Neural cell (in vitro differentiated cells): ENCODE measurements at regions not wholly inside any gene's neighbourhood (a gene's known extent, or its start where the extent isn't known, plus 50 kb on each side); places are given as distances from the start of the nearest gene placed in this dataset.

Experiments
- H2AFZ ChIP-seq: fragments of 200-600, 300-800 bp; sonication (generic), shearing (Covaris generic); 2 replicates; pipeline ENCODE4 v1.6.0; 2014; ENCODE audit warnings: low read depth, mild to moderate bottlenecking, antibody characterized with exemption, low read length, moderate library complexity
- H3F3A ChIP-seq: fragments of 200-600 bp; shearing (Covaris generic); 2 replicates; pipeline ENCODE4 v1.6.1; 2016; ENCODE audit warnings: mild to moderate bottlenecking, moderate library complexity, mixed read lengths, antibody characterized with exemption, low read length; ENCODE audit not compliant: insufficient read depth, poor library complexity, severe bottlenecking
- H3K27ac ChIP-seq: fragments of 200-600, 300-800 bp; sonication (generic), shearing (Covaris generic); 2 replicates; pipeline ENCODE4 v1.5.1; 2014; ENCODE audit warnings: mild to moderate bottlenecking, low read length, moderate library complexity
- H3K27me3 ChIP-seq: fragments of 300-800, 200-600 bp; sonication (generic), shearing (Covaris generic); 2 replicates; pipeline ENCODE4 v1.6.0; 2014; ENCODE audit warnings: mild to moderate bottlenecking, low read depth, low read length, moderate library complexity; ENCODE audit not compliant: insufficient read depth
- H3K36me3 ChIP-seq: fragments of 300-800, 200-600 bp; sonication (generic), shearing (Covaris generic); 2 replicates; pipeline ENCODE4 v1.5.1; 2014; ENCODE audit warnings: mild to moderate bottlenecking, antibody characterized with exemption, low read length, moderate library complexity; ENCODE audit not compliant: insufficient read depth
- H3K4me2 ChIP-seq: fragments of 300-800, 200-600 bp; sonication (generic), shearing (Covaris generic); 2 replicates; pipeline ENCODE4 v1.6.0; 2014; ENCODE audit warnings: mild to moderate bottlenecking, low read length
- H3K4me3 ChIP-seq: fragments of 300-800, 200-600 bp; sonication (generic), shearing (Covaris generic); 2 replicates; pipeline ENCODE4 v1.5.1; 2014; ENCODE audit warnings: mild to moderate bottlenecking, low read length, moderate library complexity
- H3K79me2 ChIP-seq: fragments of 200-600 bp; shearing (Covaris generic); replicated peaks from 2 replicates; pipeline ENCODE4 v1.6.0; 2014; ENCODE audit warnings: mild to moderate bottlenecking, low read length, moderate library complexity; ENCODE audit not compliant: insufficient read depth
- H3K9ac ChIP-seq: fragments of 300-800, 200-600 bp; sonication (generic), shearing (Covaris generic); 2 replicates; pipeline ENCODE4 v1.6.1; 2016; ENCODE audit warnings: mild to moderate bottlenecking, low read length, mixed read lengths
- H3K9me2 ChIP-seq: fragments of 200-600 bp; shearing (Covaris generic); 2 replicates; pipeline ENCODE4 v1.6.1; 2016; ENCODE audit warnings: mild to moderate bottlenecking, low read length, mixed read lengths; ENCODE audit not compliant: insufficient read depth
- H3K9me3 ChIP-seq: fragments of 200-600, 300-800 bp; sonication (generic), shearing (Covaris generic); 2 replicates; pipeline ENCODE4 v1.6.1; 2016; ENCODE audit warnings: mild to moderate bottlenecking, mixed run types, low read length, moderate library complexity, mixed read lengths
- H4K20me1 ChIP-seq: fragments of 200-600 bp; shearing (Covaris generic); 2 replicates; pipeline ENCODE4 v1.6.1; 2016; ENCODE audit warnings: mild to moderate bottlenecking, mixed run types; ENCODE audit not compliant: insufficient read depth
- CTCF ChIP-seq: fragments of 450-650 bp; IDR thresholded peaks from 2 replicates; pipeline ENCODE4 v1.5.1; 2014; ENCODE audit warnings: antibody characterized with exemption, mild to moderate bottlenecking, moderate library complexity; ENCODE audit not compliant: poor library complexity, severe bottlenecking
- EP300 ChIP-seq: fragments of 450-650 bp; conservative IDR thresholded peaks from 2 replicates; pipeline ENCODE4 v1.6.1; 2014; ENCODE audit warnings: antibody characterized with exemption, mild to moderate bottlenecking, moderate library complexity; ENCODE audit not compliant: poor library complexity, severe bottlenecking
- EZH2 ChIP-seq: fragments of 200-600, 300-800 bp; shearing (Covaris generic), sonication (generic); IDR thresholded peaks from 2 replicates; pipeline ENCODE4 v1.6.1; 2014; ENCODE audit warnings: antibody characterized with exemption, low read length, borderline replicate concordance, mild to moderate bottlenecking; ENCODE audit not compliant: insufficient read depth, poor library complexity, severe bottlenecking
- MXI1 ChIP-seq: fragments of 450-650 bp; conservative IDR thresholded peaks from 2 replicates; pipeline ENCODE4 v1.6.1; 2014; ENCODE audit warnings: antibody characterized with exemption, mild to moderate bottlenecking; ENCODE audit not compliant: poor library complexity, severe bottlenecking
- POLR2AphosphoS5 ChIP-seq: IDR thresholded peaks from 2 replicates; pipeline ENCODE4 v1.6.1; 2012
- RAD21 ChIP-seq: fragments of 450-650 bp; conservative IDR thresholded peaks from 2 replicates; pipeline ENCODE4 v1.6.1; 2014; ENCODE audit warnings: antibody characterized with exemption, mild to moderate bottlenecking, moderate library complexity
- REST ChIP-seq: IDR thresholded peaks from 2 replicates; pipeline ENCODE4 v1.6.1; 2012; ENCODE audit warnings: borderline replicate concordance
- SMC3 ChIP-seq: fragments of 450-650 bp; conservative IDR thresholded peaks from 2 replicates; pipeline ENCODE4 v1.6.1; 2014; ENCODE audit warnings: antibody characterized with exemption, mild to moderate bottlenecking, moderate library complexity; ENCODE audit not compliant: poor library complexity
- TAF1 ChIP-seq: IDR thresholded peaks from 2 replicates; pipeline ENCODE4 v1.6.1; 2012; ENCODE audit warnings: low read depth

- Histone ChIP-seq H3K27me3 (no peaks in the 10 kb centered on the region), H4K20me1 (no peaks in the 10 kb centered on the region), H3K9me3 (no peaks in the 10 kb centered on the region), H3K4me2 (no peak overlapping the region), H2AFZ (no peak overlapping the region), H3K36me3 (no peaks in the 10 kb centered on the region), H3K4me3 (no peak overlapping the region), H3K9ac (no peak overlapping the region), H3K9me2 (no peaks in the 10 kb centered on the region), H3F3A (no peaks in the 10 kb centered on the region), H3K79me2 (no peaks in the 10 kb centered on the region), H3K27ac (no peak overlapping the region)
- TF ChIP-seq REST: no peak
- no peak for TF ChIP-seq EZH2
- no peak for TF ChIP-seq TAF1
- TF ChIP-seq EP300: no peak
- TF ChIP-seq CTCF: no peak
- no peak for TF ChIP-seq MXI1
- no peak for TF ChIP-seq SMC3
- TF ChIP-seq RAD21: no peak
- TF ChIP-seq POLR2AphosphoS5: no peak
Observed at GRCh38 chr7:46494441-46494840, 573.4 kb upstream of the IGFBP3 start.

DNA sequence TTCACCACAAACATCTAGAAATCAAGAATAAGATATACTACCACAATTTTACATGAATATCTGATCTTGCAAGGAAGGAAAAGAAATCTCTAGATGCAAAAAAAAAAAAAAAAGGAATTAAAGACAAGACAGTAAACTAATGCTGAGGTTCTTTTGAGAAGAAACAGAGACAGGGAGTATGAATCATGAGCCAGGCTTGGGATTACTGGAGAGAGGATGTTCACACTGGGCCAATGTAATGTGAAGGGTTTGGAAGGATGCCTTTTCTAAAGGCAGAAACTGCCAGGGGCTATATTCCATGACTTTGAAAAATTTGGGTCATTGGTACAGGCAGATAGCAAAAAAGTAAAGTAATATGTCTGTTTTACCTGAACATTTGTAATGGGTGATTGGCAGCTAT lies 573.0 kb upstream of the IGFBP3 start:
- H3K9me2 ChIP-seq: no peaks in the 10 kb centered on the region
- no peaks in the 10 kb centered on the region for H3K9me3 ChIP-seq
- H3K36me3 ChIP-seq: no peaks in the 10 kb centered on the region
- H2AFZ ChIP-seq: no peak overlapping the region
- H3K79me2 ChIP-seq: no peaks in the 10 kb centered on the region
- no peak overlapping the region for H3K4me2 ChIP-seq
- TF ChIP-seq POLR2AphosphoS5 (no peak), TAF1 (no peak), EP300 (no peak), SMC3 (no peak), CTCF (no peak), RAD21 (no peak), EZH2 (no peak), REST (no peak), MXI1 (no peak)
- no peaks in the 10 kb centered on the region for H3K27me3 ChIP-seq
- no peak overlapping the region for H3K9ac ChIP-seq
- no peaks in the 10 kb centered on the region for H4K20me1 ChIP-seq
- H3K4me3 ChIP-seq: no peak overlapping the region
- no peaks in the 10 kb centered on the region for H3F3A ChIP-seq
- no peak overlapping the region for H3K27ac ChIP-seq
